HG02763 (cell line): ENCODE measurements at regions not wholly inside any gene's neighbourhood (a gene's known extent, or its start where the extent isn't known, plus 50 kb on each side); places are given as distances from the start of the nearest gene placed in this dataset.
"Not testable (repeated sequence)": the region's sequence is repeated elsewhere in the genome, so short reads cannot be mapped to it uniquely, and the experiment has no call there.

Source experiments
- ATAC-seq: cut with Tn5 transposase; IDR thresholded peaks from one replicate; pipeline ENCODE4 v1.9.1; 2021; ENCODE audit warnings: mild to moderate bottlenecking, moderate library complexity; ENCODE audit not compliant: unreplicated experiment

DNA sequence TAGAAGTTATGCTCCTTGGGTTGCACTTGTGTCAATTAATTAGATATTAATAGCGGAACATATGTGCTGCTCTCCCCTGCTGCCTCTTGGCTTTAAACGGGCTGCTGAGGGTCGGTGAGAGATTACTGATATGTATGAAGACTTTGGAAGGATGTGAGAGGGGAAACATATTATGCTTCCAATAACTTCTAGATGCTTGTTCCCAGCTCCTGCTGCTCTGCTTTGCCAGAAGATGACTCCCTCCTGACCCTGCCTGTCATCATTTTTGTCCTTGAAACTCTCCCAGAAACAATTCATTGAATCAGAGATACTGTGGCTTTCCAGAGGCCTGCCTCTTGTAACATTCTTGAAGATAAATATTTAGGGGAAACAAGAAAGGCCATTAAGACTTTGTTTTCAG lies 300.1 kb upstream of the STXBP6 start:
- no peak for ATAC-seq

GRCh38 chr14:25349269-25349668 lies 299.3 kb upstream of the STXBP6 start:
- no peak for ATAC-seq

DNA sequence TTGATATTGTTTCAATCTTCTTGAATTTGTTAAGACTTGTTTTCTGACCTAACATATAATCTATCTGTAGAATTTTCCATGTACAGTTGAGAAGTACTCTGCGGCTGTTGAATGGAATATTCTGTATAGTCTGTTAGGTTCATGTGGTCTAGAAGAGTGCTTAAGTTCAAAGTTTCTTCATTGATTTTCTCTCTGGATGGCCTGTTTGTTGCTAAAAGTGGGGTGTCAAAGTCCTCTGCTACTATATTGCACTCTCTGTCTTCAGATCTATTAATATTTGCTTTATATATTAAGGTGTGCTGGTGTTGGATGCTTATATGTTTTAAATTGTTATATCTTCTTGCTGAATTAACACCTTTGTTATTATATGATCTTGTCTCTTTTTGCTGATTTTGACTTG lies 290.9 kb upstream of the STXBP6 start:
- ATAC-seq: no peak

DNA sequence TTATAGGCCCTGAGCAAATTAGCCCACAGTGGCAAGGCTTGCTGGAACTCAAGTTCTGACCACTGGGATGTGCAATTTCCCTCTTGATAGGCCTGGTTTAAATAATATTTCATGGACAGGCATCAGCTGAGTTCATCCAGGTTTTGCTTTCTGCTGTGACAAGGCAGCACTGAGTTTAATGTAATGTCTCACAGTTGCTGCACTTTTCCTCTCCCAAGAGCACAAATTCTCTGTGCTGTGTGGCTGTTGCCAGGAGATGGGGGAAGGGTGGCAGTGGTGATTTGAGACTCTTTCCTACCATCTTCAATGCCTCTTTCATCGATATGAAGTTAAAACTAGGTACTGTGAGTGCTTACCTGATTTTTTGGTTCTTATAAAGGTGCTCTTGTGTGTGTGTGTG lies 272.8 kb upstream of the STXBP6 start:
- no peak for ATAC-seq

DNA sequence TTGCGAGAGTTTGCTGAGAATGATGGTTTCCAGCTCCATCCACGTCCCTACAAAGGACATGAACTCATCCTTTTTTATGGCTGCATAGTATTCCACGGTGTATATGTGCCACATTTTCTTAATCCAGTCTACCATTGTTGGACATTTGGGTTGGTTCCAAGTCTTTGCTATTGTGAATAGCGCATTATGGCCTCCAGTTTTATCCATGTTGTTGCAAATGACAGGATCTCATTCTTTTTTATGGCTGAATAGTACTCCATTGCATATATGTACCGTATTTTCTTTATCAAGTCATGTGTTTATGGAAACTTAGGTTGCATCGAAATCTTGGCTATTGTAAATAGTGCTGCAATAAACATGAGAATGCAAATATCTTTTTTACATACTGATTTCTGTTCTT lies 266.1 kb upstream of the STXBP6 start:
- ATAC-seq: not testable (repeated sequence)

DNA sequence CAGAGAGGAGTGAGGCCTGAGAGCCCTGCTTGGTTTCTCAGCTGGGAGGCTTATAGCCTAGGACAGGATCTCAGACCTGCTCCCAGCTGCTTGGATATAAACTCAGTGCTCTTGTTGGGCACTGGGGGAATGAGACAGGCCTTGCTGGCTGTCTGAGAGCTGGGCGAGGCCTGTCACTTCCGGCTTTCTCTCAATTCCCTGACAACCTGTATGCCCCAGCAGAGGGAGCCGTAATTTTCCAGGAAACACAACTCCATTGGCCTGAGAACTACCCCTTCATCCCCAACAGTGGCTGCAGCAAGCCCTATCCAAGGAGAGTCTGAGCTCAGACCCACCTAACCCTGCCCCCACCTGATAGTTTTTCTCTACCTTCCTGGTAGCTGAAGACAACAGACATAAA lies 258.3 kb upstream of the STXBP6 start:
- no peak for ATAC-seq

DNA sequence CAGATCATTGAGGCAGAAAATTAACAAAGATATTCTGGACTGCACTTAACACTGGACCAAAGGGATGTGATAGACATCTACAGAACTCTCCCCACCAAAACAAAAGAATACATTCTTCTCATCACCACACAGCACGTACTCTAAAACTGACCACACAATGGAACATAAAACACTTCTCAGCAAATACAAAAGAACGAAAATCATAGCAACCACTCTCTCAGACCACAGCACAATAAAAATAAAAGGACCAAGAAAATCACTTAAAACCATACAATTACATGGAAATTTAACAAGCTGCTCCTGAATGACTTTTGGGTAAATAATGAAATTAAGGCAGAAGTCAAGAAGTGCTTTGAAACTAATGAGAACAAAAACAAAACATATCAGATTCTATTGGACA lies 254.0 kb upstream of the STXBP6 start:
- no peak for ATAC-seq

- ATAC-seq: no peak
Observed at GRCh38 chr14:25298238-25298637, 248.3 kb upstream of the STXBP6 start.

DNA sequence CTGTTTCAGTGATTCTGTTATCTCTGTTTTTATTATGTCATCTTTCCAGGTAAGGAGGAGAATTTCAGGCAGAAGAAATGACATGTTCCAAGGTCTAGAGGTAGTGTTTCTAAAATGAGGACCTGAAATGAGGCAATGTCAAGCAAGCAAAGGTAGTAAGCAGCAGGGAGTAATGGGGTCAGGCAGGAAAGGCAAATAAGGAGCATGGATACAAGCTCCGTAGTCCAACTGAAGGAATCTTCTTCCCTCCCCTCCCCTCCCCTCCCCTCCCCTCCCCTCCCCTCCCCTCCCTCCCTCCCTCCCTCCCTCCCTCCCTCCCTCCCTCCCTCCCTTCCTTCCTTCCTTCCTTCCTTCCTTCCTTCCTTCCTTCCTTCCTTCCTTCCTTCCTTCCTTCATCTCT lies 240.2 kb upstream of the STXBP6 start:
- ATAC-seq: not testable (repeated sequence)

- no peak for ATAC-seq
Observed at GRCh38 chr14:25274529-25274928, 224.6 kb upstream of the STXBP6 start.

GRCh38 chr14:25267186-25267585 lies 217.2 kb upstream of the STXBP6 start:
- ATAC-seq: no peak

DNA sequence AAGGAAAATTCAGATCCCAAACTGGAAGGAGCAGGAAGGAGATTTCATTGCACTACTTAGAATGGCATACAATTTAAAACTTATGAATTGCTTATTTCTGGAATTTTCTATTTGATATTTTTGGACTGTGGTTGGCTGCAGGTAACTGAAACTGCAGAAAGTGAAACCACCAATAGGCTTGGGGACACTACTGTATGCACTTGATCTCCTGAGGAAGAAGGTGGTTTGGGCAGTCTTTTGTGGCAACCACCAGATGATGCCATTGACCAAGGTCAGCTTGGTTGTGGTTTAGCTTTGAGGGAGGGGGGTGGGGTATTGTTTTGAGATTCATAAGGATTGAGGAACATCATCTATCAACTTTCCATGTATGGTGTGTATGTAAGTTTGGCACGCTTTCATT lies 209.5 kb upstream of the STXBP6 start:
- no peak for ATAC-seq

GRCh38 chr14:25252793-25253192 lies 202.8 kb upstream of the STXBP6 start:
- no peak for ATAC-seq

- ATAC-seq: no peak
Observed at GRCh38 chr14:25250516-25250915, 200.6 kb upstream of the STXBP6 start.

DNA sequence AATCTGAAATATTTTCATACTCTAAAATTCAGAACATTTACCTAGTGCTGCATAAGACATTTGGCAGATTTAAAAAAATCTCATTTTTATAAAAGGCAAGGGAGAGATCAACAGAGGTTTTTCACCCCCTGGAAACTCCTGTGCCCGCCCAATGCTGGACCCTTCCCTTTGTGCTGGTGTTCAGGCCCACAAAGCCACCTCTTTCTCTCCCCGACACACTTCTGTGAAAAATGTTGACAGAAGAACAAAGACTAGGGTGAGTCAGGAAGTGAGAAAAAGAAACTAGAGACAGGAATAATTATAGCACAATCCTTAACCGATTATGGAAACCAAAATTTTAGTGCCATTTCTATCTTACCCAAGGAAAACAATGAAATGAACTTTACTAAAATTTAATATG lies 197.7 kb upstream of the STXBP6 start:
- no peak for ATAC-seq

DNA sequence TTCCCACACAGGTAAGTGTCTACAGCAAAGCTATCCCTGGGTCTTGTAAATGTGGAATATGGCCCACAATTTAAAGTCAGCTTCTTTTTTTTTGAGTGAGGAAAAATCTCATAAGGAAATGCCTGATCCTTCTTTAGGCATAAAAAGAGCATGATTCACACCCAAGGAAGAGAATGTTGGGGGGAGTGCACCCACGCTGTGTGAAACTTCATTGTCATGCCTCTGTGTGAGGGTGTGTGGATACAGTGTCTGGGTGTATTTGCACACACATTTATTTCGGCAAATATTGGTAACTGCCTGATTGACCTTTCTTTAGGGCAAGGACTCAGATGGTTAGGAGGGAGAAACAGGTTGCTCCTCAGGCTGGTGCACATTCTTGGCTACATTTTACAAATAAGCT lies 196.8 kb upstream of the STXBP6 start:
- no peak for ATAC-seq

DNA sequence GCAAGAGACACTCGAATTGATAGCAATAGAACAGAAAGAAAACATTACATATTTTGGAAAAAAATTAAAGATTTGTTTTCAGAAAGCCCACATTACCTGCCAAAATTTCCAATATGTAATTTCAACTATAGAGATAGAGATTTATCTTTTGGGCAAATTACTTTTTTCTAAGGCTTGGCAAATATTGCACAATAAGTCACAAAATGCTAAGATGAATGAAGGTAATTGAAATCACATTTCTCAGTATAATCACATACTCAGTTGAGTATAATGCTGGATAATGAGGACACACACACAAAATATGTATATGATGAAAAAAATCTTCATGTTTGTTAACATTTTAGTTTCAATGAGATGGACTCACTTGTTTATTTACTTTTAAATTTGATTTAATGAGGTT lies 189.2 kb upstream of the STXBP6 start:
- no peak for ATAC-seq

- ATAC-seq: no peak
Observed at GRCh38 chr14:25237845-25238244, 187.9 kb upstream of the STXBP6 start.

- no peak for ATAC-seq
Observed at GRCh38 chr14:25233613-25234012, 183.7 kb upstream of the STXBP6 start.

DNA sequence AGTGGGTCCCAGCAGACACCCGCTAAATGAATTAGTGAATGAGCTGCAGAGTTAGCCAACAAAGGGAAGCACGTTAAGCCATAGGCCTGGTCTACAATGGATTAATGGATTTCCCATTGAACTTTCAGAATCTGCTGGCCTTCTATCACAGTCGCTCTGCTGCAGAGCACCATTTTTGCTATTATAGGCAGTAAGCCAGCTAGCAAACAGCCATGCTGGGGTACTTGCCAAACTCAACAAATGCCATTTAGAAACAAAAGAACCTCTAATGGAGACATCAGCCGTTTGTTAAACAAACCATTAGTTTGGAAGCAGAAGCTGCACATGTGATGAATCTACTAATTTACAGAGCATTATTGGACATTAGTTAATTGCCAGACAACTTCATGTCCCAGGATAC lies 181.1 kb upstream of the STXBP6 start:
- ATAC-seq: no peak

GRCh38 chr14:25226214-25226613 lies 176.3 kb upstream of the STXBP6 start:
- no peak for ATAC-seq

- ATAC-seq: no peak
Observed at GRCh38 chr14:25222256-25222655, 172.3 kb upstream of the STXBP6 start.

GRCh38 chr14:25220514-25220913 lies 170.6 kb upstream of the STXBP6 start:
- no peak for ATAC-seq

DNA sequence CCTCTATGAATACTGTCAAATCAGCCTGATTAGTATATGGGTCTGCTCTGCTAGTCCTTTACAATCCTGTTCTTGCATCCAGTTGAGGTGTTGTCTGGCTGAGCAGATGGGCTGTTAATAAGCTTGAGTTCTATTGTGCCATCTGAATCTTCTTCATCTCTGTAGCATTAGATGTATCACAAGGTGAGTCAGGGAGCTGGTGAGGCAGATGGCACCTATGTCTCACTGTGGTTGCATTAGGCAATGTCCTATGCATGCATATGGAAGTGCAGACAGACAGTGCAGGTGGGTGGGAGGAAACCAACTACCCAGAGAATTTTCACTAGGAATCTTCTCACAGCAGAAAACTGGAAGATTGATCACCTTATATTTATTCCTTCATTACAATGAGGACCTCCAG lies 165.7 kb upstream of the STXBP6 start:
- ATAC-seq: no peak
